K562 (cell line): ENCODE measurements at regions not wholly inside any gene's neighbourhood (a gene's known extent, or its start where the extent isn't known, plus 50 kb on each side); places are given as distances from the start of the nearest gene placed in this dataset.

Source experiments
- BCL6 ChIP-seq: fragments of 250-450 bp; sonication (Bioruptor Pico); IDR thresholded peaks from 2 replicates; pipeline ENCODE4 v1.4.0; 2020
- EZH2 ChIP-seq: IDR thresholded peaks from 2 replicates; pipeline ENCODE4 v1.6.1; 2012; ENCODE audit warnings: low read depth, mild to moderate bottlenecking, inconsistent platforms, low read length, borderline replicate concordance
- GTF3C2 ChIP-seq: IDR thresholded peaks from 3 replicates; pipeline ENCODE4 v1.6.1; 2011; ENCODE audit warnings: borderline replicate concordance, mild to moderate bottlenecking, moderate library complexity; ENCODE audit not compliant: insufficient read length; ENCODE audit errors: extremely low read depth
- L3MBTL2 ChIP-seq: fragments of 450-650 bp; IDR thresholded peaks from 2 replicates; pipeline ENCODE4 v1.6.1; 2016; ENCODE audit warnings: mild to moderate bottlenecking, moderate library complexity
- ZHX1 ChIP-seq: fragments of 150-350 bp; conservative IDR thresholded peaks from 2 replicates; pipeline ENCODE4 v1.6.1; 2014; ENCODE audit warnings: low read length
- ZKSCAN1 ChIP-seq: fragments of 150-350 bp; IDR thresholded peaks from 2 replicates; pipeline ENCODE4 v1.6.1; 2016; ENCODE audit warnings: low read depth, low read length
- ZNF592 ChIP-seq: fragments of 450-650 bp; IDR thresholded peaks from 2 replicates; pipeline ENCODE4 v1.6.1; 2017; ENCODE audit warnings: antibody characterized with exemption, mild to moderate bottlenecking
- ZNF707 ChIP-seq: fragments of 250-450 bp; sonication (Bioruptor Pico); conservative IDR thresholded peaks from 2 replicates; pipeline ENCODE4 v1.8.0; 2022; ENCODE audit warnings: inconsistent platforms, mild to moderate bottlenecking, moderate library complexity
- TF ChIP-seq, protein P1 (sequence below): fragments of 250-450 bp; sonication (Bioruptor Pico); IDR thresholded peaks from 2 replicates; pipeline ENCODE4 v1.5.0; 2021; ENCODE audit warnings: mild to moderate bottlenecking, moderate library complexity

GRCh38 chr5:158152136-158152535 lies 293.2 kb upstream of the CLINT1 start (continued):
- no peak for TF ChIP-seq ZNF592
- TF ChIP-seq ZHX1, result no peak
- no peak for TF ChIP-seq L3MBTL2
- TF ChIP-seq, protein P1, sequence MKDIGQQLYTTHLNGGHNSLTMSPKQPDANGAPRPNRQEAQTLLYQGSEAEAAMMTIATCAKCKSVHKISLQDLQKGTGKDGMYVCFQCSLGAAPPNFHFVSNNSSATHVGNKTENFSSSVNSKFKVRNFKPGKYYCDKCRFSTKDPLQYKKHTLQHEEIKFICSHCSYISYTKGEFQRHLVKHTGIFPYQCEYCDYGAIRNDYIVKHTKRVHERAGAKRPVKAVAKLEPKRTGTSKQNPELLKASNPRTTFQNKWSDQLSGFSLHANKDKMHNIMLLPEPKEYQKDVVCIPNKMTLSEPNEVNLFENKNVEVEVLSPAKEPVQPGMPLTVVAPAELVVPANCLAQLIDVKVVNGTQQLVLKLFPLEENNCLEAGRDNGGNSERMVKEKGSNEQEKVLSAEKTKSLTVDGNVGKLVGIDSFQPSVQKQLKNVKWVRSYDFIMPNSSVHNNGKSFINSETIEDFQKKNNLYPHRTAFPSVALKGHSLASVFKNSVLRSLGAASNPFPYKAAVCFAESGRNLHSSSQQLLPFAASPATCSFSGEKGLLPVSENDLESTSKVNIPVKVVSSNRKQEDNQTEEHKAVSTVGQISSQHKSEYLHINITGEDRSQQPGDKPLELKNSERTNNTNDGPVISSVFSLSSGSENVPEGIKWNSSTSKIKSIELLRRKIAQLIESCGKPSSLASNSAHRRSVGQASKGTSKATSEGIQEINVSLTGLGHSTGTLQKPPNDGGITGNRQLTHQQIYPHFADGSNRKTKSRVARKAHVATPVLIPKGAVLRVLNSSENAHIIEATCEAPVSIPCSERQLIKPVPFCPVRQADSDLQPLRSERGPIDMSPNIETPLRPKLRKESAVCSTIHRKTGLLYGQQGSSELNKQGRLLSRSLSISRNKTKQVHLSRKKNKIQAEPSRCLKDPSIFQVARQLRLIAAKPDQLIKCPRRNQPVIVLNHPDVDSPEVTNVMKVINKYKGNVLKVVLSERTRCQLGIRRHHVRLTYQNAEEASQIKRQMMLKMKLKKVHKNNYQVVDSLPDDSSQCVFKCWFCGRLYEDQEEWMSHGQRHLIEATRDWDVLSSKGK (CRISPR knock-in tag), result no peak
- TF ChIP-seq GTF3C2, result no peak
- no peak for TF ChIP-seq BCL6 (CRISPR knock-in tag)
- no peak for TF ChIP-seq ZKSCAN1
- TF ChIP-seq ZNF707, result no peak
- TF ChIP-seq EZH2, result no peak
